Activated CD4-positive, alpha-beta memory T cell treated with anti-CD3 and anti-CD28 coated beads for 36 hours (primary cell): ENCODE measurements at regions not wholly inside any gene's neighbourhood (a gene's known extent, or its start where the extent isn't known, plus 50 kb on each side); places are given as distances from the start of the nearest gene placed in this dataset.

Experiments
- CTCF ChIA-PET: fragments of 350-600 bp; sonication (Branson Sonifier 250); formaldehyde crosslinking; loops from one replicate; lab custom pipeline; 2021; ENCODE audit warnings: antibody characterized with exemption, inconsistent platforms; lab: Charles Lee
- POLR2A ChIA-PET: fragments of 350-600 bp; sonication (Branson Sonifier 250); formaldehyde crosslinking; loops from one replicate; lab custom pipeline; 2021; ENCODE audit warnings: antibody characterized with exemption; lab: Charles Lee
- DNase-seq: peaks from one replicate; pipeline ENCODE4 v3.0.0-alpha.2; 2020
- H3K27ac Mint-ChIP-seq: one replicate; pipeline ENCODE4 v1.8.0; 2021; ENCODE audit warnings: mixed read lengths
- H3K27me3 Mint-ChIP-seq: one replicate; pipeline ENCODE4 v1.8.0; 2021; ENCODE audit warnings: mixed read lengths
- H3K36me3 Mint-ChIP-seq: one replicate; pipeline ENCODE4 v1.8.0; 2021; ENCODE audit warnings: mixed read lengths
- H3K4me1 Mint-ChIP-seq: one replicate; pipeline ENCODE4 v1.8.0; 2021; ENCODE audit warnings: low read depth, mixed read lengths
- H3K4me3 Mint-ChIP-seq: one replicate; pipeline ENCODE4 v1.8.0; 2021; ENCODE audit warnings: mild to moderate bottlenecking, mixed read lengths
- H3K9me3 Mint-ChIP-seq: one replicate; pipeline ENCODE4 v1.8.0; 2021; ENCODE audit warnings: mixed read lengths
- intact Hi-C: fragments of 100-400 bp; cut with micrococcal nuclease; formaldehyde crosslinking; loops from one replicate; pipeline ENCODE4 v1.15.1; 2023

GRCh38 chr1:4461726-4462290 is 192.6 kb upstream of the AJAP1 start:
- no peak overlapping the region for H3K27ac Mint-ChIP-seq
- H3K36me3 Mint-ChIP-seq, result no peaks in the 10 kb centered on the region
- H3K4me1 Mint-ChIP-seq, result no peaks in the 10 kb centered on the region
- POLR2A ChIA-PET, result no interaction called here
- no peak for DNase-seq
- H3K4me3 Mint-ChIP-seq, result no peak overlapping the region
- H3K9me3 Mint-ChIP-seq, result no peaks in the 10 kb centered on the region
- no peaks in the 10 kb centered on the region for H3K27me3 Mint-ChIP-seq
- intact Hi-C loops, result no loop called here
- CTCF ChIA-PET, result no interaction called here

DNA sequence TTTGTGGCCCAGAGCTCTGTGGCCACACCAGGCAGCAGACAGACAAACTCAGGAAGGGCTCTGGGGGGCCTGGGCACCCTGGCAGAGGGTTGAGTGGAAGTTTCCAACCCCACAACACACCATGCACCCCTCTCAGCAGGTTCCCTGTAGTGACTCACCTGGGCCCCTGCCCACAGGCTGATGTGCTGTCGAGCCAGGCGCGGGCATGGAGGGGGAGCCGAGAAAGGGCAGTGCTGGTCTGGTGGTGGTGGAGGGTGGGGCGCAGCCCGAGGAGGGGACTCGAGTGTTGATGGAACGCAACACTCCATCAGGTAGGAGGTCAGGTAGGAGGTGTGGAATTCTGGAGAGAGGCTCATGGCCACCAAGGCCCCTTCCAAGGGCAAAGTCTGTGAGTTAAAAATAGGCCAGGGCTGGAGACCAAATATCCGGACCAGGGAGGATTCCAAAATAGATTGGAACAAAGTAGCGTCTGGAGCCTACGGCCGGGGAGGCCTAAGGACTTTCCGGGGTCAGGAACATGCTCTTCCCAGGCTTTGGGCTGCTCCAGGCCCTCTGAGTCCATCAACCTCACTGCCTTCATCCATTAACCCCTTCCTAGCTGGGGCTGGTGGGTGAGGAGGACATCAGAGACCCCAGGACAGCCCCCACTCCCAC is 191.5 kb upstream of the AJAP1 start:
- Mint-ChIP-seq H3K27me3 (no peaks in the 10 kb centered on the region), H3K4me3 (no peak overlapping the region), H3K36me3 (no peaks in the 10 kb centered on the region), H3K4me1 (no peaks in the 10 kb centered on the region), H3K9me3 (no peaks in the 10 kb centered on the region), H3K27ac (no peak overlapping the region)
- ChIA-PET POLR2A (no interaction called here), CTCF (no interaction called here)
- intact Hi-C loops, result no loop called here
- no peak for DNase-seq

DNA sequence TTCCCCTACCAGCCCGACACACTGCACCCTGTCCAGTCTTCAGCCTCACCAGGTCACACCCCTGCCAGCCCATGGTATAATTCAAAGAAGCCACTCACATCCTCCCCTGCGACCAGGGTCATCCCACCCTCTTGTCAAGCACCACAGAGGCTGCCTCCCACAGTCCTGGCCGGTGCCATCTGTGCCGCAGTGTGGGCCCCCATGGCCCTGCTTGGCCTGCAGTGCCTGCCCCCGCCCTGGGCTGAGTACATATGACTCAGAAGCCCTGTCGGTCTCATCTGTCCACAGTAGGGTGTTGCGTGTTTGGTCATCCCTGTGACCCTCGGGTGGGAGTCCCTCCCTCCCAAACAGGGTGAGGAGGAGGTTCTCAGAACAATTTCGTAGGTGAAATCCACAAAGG is 190.8 kb upstream of the AJAP1 start:
- no peaks in the 10 kb centered on the region for H3K4me1 Mint-ChIP-seq
- H3K27ac Mint-ChIP-seq, result no peak overlapping the region
- intact Hi-C loops, result no loop called here
- ChIA-PET CTCF (no interaction called here), POLR2A (no interaction called here)
- DNase-seq, result no peak
- no peaks in the 10 kb centered on the region for H3K27me3 Mint-ChIP-seq
- no peaks in the 10 kb centered on the region for H3K9me3 Mint-ChIP-seq
- H3K36me3 Mint-ChIP-seq, result no peaks in the 10 kb centered on the region
- no peak overlapping the region for H3K4me3 Mint-ChIP-seq

GRCh38 chr1:4464478-4464877 is 189.9 kb upstream of the AJAP1 start:
- Mint-ChIP-seq H3K27ac (no peak overlapping the region), H3K27me3 (no peaks in the 10 kb centered on the region), H3K36me3 (no peaks in the 10 kb centered on the region), H3K4me3 (no peak overlapping the region), H3K4me1 (no peaks in the 10 kb centered on the region), H3K9me3 (no peaks in the 10 kb centered on the region)
- intact Hi-C loops, result no loop called here
- DNase-seq, result no peak
- ChIA-PET POLR2A (no interaction called here), CTCF (no interaction called here)

GRCh38 chr1:4467241-4467640 is 187.2 kb upstream of the AJAP1 start:
- no peaks in the 10 kb centered on the region for H3K4me1 Mint-ChIP-seq
- ChIA-PET CTCF (no interaction called here), POLR2A (no interaction called here)
- intact Hi-C loops, result no loop called here
- H3K27ac Mint-ChIP-seq, result no peak overlapping the region
- no peaks in the 10 kb centered on the region for H3K9me3 Mint-ChIP-seq
- no peak overlapping the region for H3K4me3 Mint-ChIP-seq
- no peaks in the 10 kb centered on the region for H3K27me3 Mint-ChIP-seq
- H3K36me3 Mint-ChIP-seq, result no peaks in the 10 kb centered on the region
- no peak for DNase-seq

GRCh38 chr1:4468386-4468785 is 186.0 kb upstream of the AJAP1 start:
- Mint-ChIP-seq H3K36me3 (no peaks in the 10 kb centered on the region), H3K27me3 (no peaks in the 10 kb centered on the region), H3K9me3 (no peaks in the 10 kb centered on the region), H3K4me1 (no peaks in the 10 kb centered on the region), H3K4me3 (no peak overlapping the region), H3K27ac (no peak overlapping the region)
- POLR2A ChIA-PET, result no interaction called here
- no peak for DNase-seq
- intact Hi-C loops, result no loop called here
- CTCF ChIA-PET, result no interaction called here

GRCh38 chr1:4468804-4469514 is 185.4 kb upstream of the AJAP1 start:
- no peak for DNase-seq
- H3K27ac Mint-ChIP-seq, result no peak overlapping the region
- CTCF ChIA-PET, result no interaction called here
- H3K4me1 Mint-ChIP-seq, result no peaks in the 10 kb centered on the region
- intact Hi-C loops, result no loop called here
- H3K4me3 Mint-ChIP-seq, result no peak overlapping the region
- no peaks in the 10 kb centered on the region for H3K27me3 Mint-ChIP-seq
- H3K36me3 Mint-ChIP-seq, result no peaks in the 10 kb centered on the region
- POLR2A ChIA-PET, result no interaction called here
- no peaks in the 10 kb centered on the region for H3K9me3 Mint-ChIP-seq

GRCh38 chr1:4476394-4476793 is 178.0 kb upstream of the AJAP1 start:
- intact Hi-C loops, result no loop called here
- DNase-seq, result no peak
- ChIA-PET POLR2A (no interaction called here), CTCF (no interaction called here)
- peaks cover 6% of the 10 kb centered on the region for H3K27me3 Mint-ChIP-seq
- H3K27ac Mint-ChIP-seq, result no peak overlapping the region
- H3K9me3 Mint-ChIP-seq, result peaks cover 23% of the 10 kb centered on the region
- H3K36me3 Mint-ChIP-seq, result no peaks in the 10 kb centered on the region
- no peak overlapping the region for H3K4me3 Mint-ChIP-seq
- H3K4me1 Mint-ChIP-seq, result no peaks in the 10 kb centered on the region

GRCh38 chr1:4481451-4481850 is 173.0 kb upstream of the AJAP1 start:
- peaks cover 12% of the 10 kb centered on the region for H3K9me3 Mint-ChIP-seq
- ChIA-PET POLR2A (no interaction called here), CTCF (no interaction called here)
- H3K27ac Mint-ChIP-seq, result no peak overlapping the region
- H3K36me3 Mint-ChIP-seq, result no peaks in the 10 kb centered on the region
- H3K27me3 Mint-ChIP-seq, result peaks cover 3% of the 10 kb centered on the region
- DNase-seq, result no peak
- intact Hi-C loops, result no loop called here
- no peaks in the 10 kb centered on the region for H3K4me1 Mint-ChIP-seq
- H3K4me3 Mint-ChIP-seq, result no peak overlapping the region

DNA sequence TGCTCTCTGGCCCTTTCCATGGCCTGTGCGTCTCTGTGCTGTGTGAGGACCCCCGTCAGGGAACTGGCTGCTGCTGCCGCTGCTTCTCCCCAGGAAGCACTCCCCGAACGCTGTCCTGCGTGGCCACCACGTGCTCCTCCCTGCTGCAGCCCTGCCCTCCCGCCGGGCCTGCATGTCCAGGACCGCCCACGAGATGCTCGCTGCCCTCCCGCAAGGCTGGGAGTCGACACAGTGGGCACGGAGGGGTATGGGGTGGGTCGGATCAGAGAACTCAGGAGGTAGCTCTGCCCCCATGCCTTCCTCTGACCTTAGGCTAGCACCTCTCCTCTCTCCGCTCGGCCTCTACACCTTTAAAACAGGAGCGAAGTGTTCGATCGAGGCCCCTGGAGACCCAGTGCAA is 171.9 kb upstream of the AJAP1 start:
- Mint-ChIP-seq H3K27ac (no peak overlapping the region), H3K4me3 (no peak overlapping the region), H3K4me1 (no peaks in the 10 kb centered on the region), H3K36me3 (no peaks in the 10 kb centered on the region), H3K9me3 (peaks cover 2% of the 10 kb centered on the region), H3K27me3 (peaks cover 3% of the 10 kb centered on the region)
- intact Hi-C loops, result no loop called here
- ChIA-PET CTCF (no interaction called here), POLR2A (no interaction called here)
- no peak for DNase-seq

DNA sequence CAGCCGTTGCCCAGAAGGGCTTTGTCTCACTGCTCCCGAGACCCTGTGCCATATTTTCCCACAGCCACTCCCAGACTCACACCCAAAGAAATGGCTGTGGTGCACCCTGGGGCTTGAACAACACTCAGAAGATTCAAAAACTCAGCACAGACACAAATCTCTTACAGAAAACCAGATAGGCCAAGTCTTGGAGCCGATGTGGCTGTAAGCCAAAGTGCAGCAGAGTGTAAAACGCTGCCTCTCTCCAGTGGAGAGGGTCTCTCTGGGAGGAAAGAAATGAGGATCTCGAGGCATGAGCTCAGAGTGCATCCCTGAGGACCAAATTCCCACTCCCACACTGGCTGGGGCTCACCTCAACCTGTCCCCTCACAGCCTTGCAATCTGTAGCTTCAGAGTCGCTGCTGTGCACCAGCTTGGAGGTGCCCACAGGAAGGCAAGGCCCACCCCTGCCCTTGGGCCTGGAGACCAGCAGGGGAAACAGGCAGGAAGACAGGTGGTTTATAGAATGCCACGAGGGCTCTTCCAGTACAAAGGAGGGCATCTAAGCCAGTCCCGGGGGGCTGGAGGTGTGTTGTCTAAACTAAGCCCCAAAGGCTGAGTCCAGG is 171.3 kb upstream of the AJAP1 start:
- H3K4me1 Mint-ChIP-seq, result no peaks in the 10 kb centered on the region

DNA sequence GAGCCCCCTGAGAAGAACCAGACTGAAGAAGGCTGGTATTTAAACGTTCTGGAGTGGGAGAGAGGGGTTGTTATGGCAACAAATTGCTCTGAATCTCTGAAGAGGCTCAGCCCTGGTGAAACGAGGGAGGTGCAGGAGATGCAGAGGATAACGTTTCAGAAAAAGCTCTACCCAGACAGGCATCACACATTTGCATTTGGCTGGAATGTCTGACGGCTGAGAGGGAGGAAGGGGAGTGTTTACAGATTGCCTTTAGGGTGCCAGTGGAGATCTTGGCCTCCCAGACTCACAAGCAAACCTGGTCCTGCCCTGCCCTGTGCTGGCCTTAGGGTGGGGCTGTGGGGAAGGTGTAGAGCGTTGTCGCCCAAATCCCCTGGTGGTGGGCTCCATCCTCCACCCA is 169.0 kb upstream of the AJAP1 start:
- ChIA-PET CTCF (no interaction called here), POLR2A (no interaction called here)
- no peaks in the 10 kb centered on the region for H3K36me3 Mint-ChIP-seq
- intact Hi-C loops, result no loop called here
- no peak overlapping the region for H3K4me3 Mint-ChIP-seq
- no peaks in the 10 kb centered on the region for H3K4me1 Mint-ChIP-seq
- no peaks in the 10 kb centered on the region for H3K27me3 Mint-ChIP-seq
- no peak overlapping the region for H3K27ac Mint-ChIP-seq
- no peaks in the 10 kb centered on the region for H3K9me3 Mint-ChIP-seq
- no peak for DNase-seq

More for the DNA sequence above, 171.3 kb upstream of the AJAP1 start:
- H3K36me3 Mint-ChIP-seq, result no peaks in the 10 kb centered on the region
- intact Hi-C loops, result no loop called here
- no peaks in the 10 kb centered on the region for H3K9me3 Mint-ChIP-seq
- ChIA-PET CTCF (no interaction called here), POLR2A (no interaction called here)
- peaks cover 3% of the 10 kb centered on the region for H3K27me3 Mint-ChIP-seq
- H3K4me3 Mint-ChIP-seq, result no peak overlapping the region
- no peak overlapping the region for H3K27ac Mint-ChIP-seq
- no peak for DNase-seq
